HL-60 (cell line): ENCODE measurements at regions not wholly inside any gene's neighbourhood (a gene's known extent, or its start where the extent isn't known, plus 50 kb on each side); places are given as distances from the start of the nearest gene placed in this dataset.

ENCODE experiments used
- DNase-seq, 2 experiments: peaks; one replicate each; pipeline ENCODE4 v3.0.0-alpha.2; 2010 to 2020; ENCODE audit warnings: low read depth in 1 of 2, low spot score in 1 of 2
- H3K27ac ChIP-seq: fragments of 250-450 bp; sonication (Bioruptor Pico); replicated peaks from 2 replicates; pipeline ENCODE4 v1.5.1; 2020; ENCODE audit warnings: mild to moderate bottlenecking, moderate library complexity
- H3K27me3 ChIP-seq: fragments of 250-450 bp; sonication (Bioruptor Pico); 2 replicates; pipeline ENCODE4 v1.5.1; 2021; ENCODE audit warnings: mild to moderate bottlenecking, moderate library complexity; ENCODE audit not compliant: insufficient read depth, poor library complexity, severe bottlenecking
- H3K4me3 ChIP-seq: replicated peaks from 2 replicates; pipeline ENCODE4 v1.5.1; 2011; ENCODE audit warnings: mild to moderate bottlenecking, control low read depth, low read length; ENCODE audit not compliant: insufficient read depth
- CTCF ChIP-seq: IDR thresholded peaks from one replicate; pipeline ENCODE4 v1.5.1; 2011; ENCODE audit warnings: low read length, control low read depth, inconsistent platforms; ENCODE audit not compliant: insufficient read depth
- GABPA ChIP-seq: IDR thresholded peaks from 2 replicates; pipeline ENCODE4 v1.6.1; 2012; ENCODE audit warnings: low read depth
- POLR2AphosphoS5 ChIP-seq: IDR thresholded peaks from 2 replicates; pipeline ENCODE4 v1.6.1; 2012; ENCODE audit warnings: low read depth
- REST ChIP-seq: IDR thresholded peaks from 2 replicates; pipeline ENCODE4 v1.6.1; 2012; ENCODE audit warnings: low read depth; ENCODE audit not compliant: insufficient replicate concordance
- SPI1 ChIP-seq: IDR thresholded peaks from 2 replicates; pipeline ENCODE4 v1.6.1; 2012; ENCODE audit warnings: low read depth, mild to moderate bottlenecking, borderline replicate concordance

GRCh38 chr9:23326597-23326996 is 499.4 kb downstream of the ELAVL2 start:
- H3K27ac ChIP-seq, result no peak overlapping the region

GRCh38 chr9:23341346-23341745 is 484.7 kb downstream of the ELAVL2 start:
- no peak overlapping the region for H3K4me3 ChIP-seq
- TF ChIP-seq GABPA, result no peak
- TF ChIP-seq POLR2AphosphoS5, result no peak
- TF ChIP-seq REST, result no peak
- no peak for TF ChIP-seq SPI1
- no peak for TF ChIP-seq CTCF
- DNase-seq, result no peak
- H3K27ac ChIP-seq, result no peak overlapping the region
- no peaks in the 10 kb centered on the region for H3K27me3 ChIP-seq

More at GRCh38 chr9:23326597-23326996, 499.4 kb downstream of the ELAVL2 start:
- Histone ChIP-seq H3K27me3 (no peaks in the 10 kb centered on the region), H3K4me3 (no peak overlapping the region)
- no peak for TF ChIP-seq CTCF
- no peak for TF ChIP-seq REST
- TF ChIP-seq SPI1, result no peak
- TF ChIP-seq POLR2AphosphoS5, result no peak
- no peak for TF ChIP-seq GABPA
- DNase-seq, result no peak

- no peak overlapping the region for H3K4me3 ChIP-seq
- H3K27me3 ChIP-seq, result no peaks in the 10 kb centered on the region
- TF ChIP-seq REST (no peak), CTCF (no peak)
- no peak for DNase-seq
- H3K27ac ChIP-seq, result no peak overlapping the region
Observed at GRCh38 chr9:23342291-23342690, 483.7 kb downstream of the ELAVL2 start.
